Muscle layer of colon (tissue), 2 donors: ENCODE measurements at regions not wholly inside any gene's neighbourhood (a gene's known extent, or its start where the extent isn't known, plus 50 kb on each side); places are given as distances from the start of the nearest gene placed in this dataset.

Experiments
- H3K27ac ChIP-seq: one replicate; pipeline ENCODE4 v1.7.0; 2013; ENCODE audit warnings: low read depth, mild to moderate bottlenecking, low read length, moderate library complexity
- H3K27me3 ChIP-seq, 2 donors: one replicate each; pipeline ENCODE4 v1.7.0; 2013; ENCODE audit warnings: low read length in 2 of 2, mild to moderate bottlenecking in 2 of 2; ENCODE audit not compliant: insufficient read depth in 2 of 2, control insufficient read depth in 1 of 2
- H3K36me3 ChIP-seq: one replicate; pipeline ENCODE4 v1.7.0; 2013; ENCODE audit warnings: mild to moderate bottlenecking, low read length; ENCODE audit not compliant: insufficient read depth
- H3K4me1 ChIP-seq: one replicate; pipeline ENCODE4 v1.7.0; 2013; ENCODE audit warnings: mild to moderate bottlenecking, low read length; ENCODE audit not compliant: insufficient read depth
- H3K4me3 ChIP-seq, 2 donors: one replicate each; pipeline ENCODE4 v1.7.0; 2013; ENCODE audit warnings: low read length in 2 of 2, low read depth in 1 of 2, mild to moderate bottlenecking in 1 of 2, moderate library complexity in 1 of 2
- H3K9ac ChIP-seq: one replicate; pipeline ENCODE4 v1.7.0; 2013; ENCODE audit warnings: low read length
- H3K9me3 ChIP-seq: one replicate; pipeline ENCODE4 v1.7.0; 2013; ENCODE audit warnings: mild to moderate bottlenecking, low read length
- donor health status: abdominal sarcoma.
- donor health status: Adenocarcinoma of cecum.

DNA sequence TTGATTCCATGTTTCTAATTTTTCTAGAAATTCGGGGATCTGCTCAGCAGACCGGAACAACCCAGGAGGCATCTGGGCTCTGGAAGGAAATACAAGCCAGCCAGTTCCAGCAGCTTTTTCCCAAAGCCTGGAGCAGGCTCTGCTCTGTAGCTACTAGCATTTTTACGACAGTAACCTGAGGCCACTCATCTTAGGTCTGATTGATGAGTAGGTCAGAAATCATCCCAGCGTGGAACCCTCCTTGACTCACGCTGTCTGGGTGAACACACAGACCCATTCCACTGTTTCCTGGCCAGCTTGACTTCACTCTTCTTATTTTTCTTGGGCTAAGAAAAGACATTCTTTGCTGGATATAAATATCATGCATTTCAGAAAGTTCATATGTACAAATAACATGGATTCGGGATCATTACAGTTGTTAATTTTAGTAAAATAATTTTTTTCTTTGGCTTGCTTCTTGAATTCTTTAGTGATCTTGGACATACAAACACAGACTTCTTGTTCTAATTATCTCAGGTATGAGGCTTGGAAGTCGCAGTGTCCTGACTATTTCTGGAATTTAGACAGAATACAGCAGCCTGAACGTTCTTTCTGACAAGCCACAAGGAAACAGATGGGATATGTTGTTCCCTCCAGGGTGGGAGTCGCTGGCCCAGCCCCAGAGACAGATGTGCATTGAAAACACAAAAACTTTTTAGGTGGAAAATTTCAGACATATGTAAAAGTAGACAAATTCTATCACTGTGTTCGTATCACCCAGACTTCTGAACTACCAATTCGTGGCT, 54.6 kb upstream of the PITRM1 start:
- no peaks in the 10 kb centered on the region for H3K27me3 ChIP-seq
- no peaks in the 10 kb centered on the region for H3K36me3 ChIP-seq
- H3K9ac ChIP-seq, result no peak overlapping the region
- no peaks in the 10 kb centered on the region for H3K9me3 ChIP-seq
- no peak overlapping the region for H3K27ac ChIP-seq
- H3K4me3 ChIP-seq, result no peak overlapping the region
- H3K4me1 ChIP-seq, result peaks cover 16% of the 10 kb centered on the region

DNA sequence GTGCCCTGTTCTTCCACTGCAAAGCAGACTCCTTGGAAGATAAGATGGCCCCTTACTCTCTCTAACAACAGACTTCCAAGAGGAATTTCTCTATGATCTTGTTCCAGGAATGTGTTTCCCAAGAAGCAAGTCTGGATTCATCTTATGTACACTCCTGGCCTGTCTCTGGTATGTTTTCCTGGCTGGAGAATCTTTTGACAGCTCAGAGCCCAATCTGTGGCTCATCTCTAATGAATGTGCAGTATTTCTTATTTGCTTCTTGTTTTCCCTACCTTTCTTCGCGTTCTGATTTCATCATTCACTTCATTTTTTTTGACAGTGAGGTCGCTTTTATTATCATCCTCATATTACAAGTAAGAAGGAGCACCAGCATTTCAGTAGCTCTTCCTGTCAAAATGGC, 53.0 kb upstream of the PITRM1 start:
- Histone ChIP-seq H3K27me3 (no peaks in the 10 kb centered on the region), H3K36me3 (no peaks in the 10 kb centered on the region), H3K9ac (no peak overlapping the region), H3K4me3 (no peak overlapping the region), H3K4me1 (peaks cover 16% of the 10 kb centered on the region), H3K27ac (no peak overlapping the region), H3K9me3 (no peaks in the 10 kb centered on the region)

DNA sequence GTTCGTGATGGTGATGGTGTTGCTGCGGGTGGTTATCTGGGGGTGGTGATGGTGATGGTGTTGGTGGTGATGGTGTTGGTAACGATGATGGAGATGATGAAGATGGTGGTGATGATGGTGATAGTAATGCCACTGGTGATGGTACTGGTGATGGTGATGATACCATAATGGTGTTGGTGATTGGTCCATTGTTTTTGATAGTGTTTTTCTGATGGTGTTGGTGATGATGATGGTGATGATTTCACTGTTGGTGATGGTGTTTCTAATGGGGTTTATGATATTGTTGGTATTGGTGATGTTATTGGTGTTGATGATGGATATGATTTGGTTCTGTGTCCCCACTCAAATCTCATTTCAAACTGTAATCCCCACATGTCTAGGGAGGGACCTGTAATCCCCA, 51.7 kb upstream of the PITRM1 start:
- Histone ChIP-seq H3K27me3 (no peaks in the 10 kb centered on the region), H3K4me3 (no peak overlapping the region), H3K27ac (no peak overlapping the region), H3K36me3 (no peaks in the 10 kb centered on the region), H3K4me1 (peaks cover 16% of the 10 kb centered on the region), H3K9ac (no peak overlapping the region), H3K9me3 (no peaks in the 10 kb centered on the region)

DNA sequence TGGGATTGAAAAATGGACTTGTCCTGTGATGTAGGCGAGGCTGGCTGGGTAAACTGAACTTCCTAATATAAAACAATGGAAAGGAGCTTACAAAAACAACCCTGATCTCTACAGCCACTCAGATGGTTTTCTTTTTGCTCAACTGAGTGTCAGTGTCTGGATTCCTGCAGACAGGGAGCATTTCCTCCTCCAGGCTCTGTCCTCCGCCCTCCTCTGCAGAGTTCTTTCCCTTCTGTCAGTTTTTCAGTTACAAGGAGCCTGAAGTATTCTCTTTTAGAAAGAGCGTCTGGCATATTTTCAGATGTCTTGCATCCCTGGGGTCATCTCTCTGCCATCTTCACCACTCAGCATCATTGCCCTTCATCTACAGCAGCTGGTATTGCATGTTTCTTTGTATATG, 50.0 kb upstream of the PITRM1 start:
- Histone ChIP-seq H3K4me1 (peaks cover 9% of the 10 kb centered on the region), H3K27me3 (no peaks in the 10 kb centered on the region), H3K4me3 (no peak overlapping the region), H3K36me3 (no peaks in the 10 kb centered on the region), H3K9me3 (no peaks in the 10 kb centered on the region), H3K9ac (no peak overlapping the region), H3K27ac (no peak overlapping the region)
